ENCODE measurements at regions not wholly inside any gene's neighbourhood (a gene's known extent, or its start where the extent isn't known, plus 50 kb on each side); places are given as distances from the start of the nearest gene placed in this dataset.

GRCh38 chr4:155114790-155115189 is 93.6 kb upstream of the NPY2R start:
- Histone ChIP-seq H3K4me3 (no peak overlapping the region), H3K4me1 (no peaks in the 10 kb centered on the region), H3K9me3 (peaks cover 0 to 13% (median 0%) of the 10 kb centered on the region in 11 donors), H3K27ac (no peak overlapping the region), H3K36me3 (no peaks in the 10 kb centered on the region), H3K27me3 (no peaks in the 10 kb centered on the region)
- TF ChIP-seq CTCF (IDR thresholded peaks at IDR 0.05) = no peak
- intact Hi-C loops (cut with DNase I) = no loop called here
- DNase-seq = no peak
- ATAC-seq = no peak

GRCh38 chr4:155119006-155119405 is 89.4 kb upstream of the NPY2R start:
- DNase-seq = no peak
- Histone ChIP-seq H3K36me3 (no peaks in the 10 kb centered on the region), H3K9me3 (peaks cover 0 to 13% (median 0%) of the 10 kb centered on the region in 11 donors), H3K27ac (no peak overlapping the region), H3K27me3 (no peaks in the 10 kb centered on the region), H3K4me3 (no peak overlapping the region), H3K4me1 (no peaks in the 10 kb centered on the region)
- intact Hi-C loops (cut with DNase I) = no loop called here
- no peak for ATAC-seq
- TF ChIP-seq CTCF (IDR thresholded peaks at IDR 0.05) = no peak

GRCh38 chr4:155120536-155120935 is 87.9 kb upstream of the NPY2R start:
- DNase-seq = no peak
- TF ChIP-seq CTCF (IDR thresholded peaks at IDR 0.05) = no peak
- ATAC-seq = no peak
- intact Hi-C loops (cut with DNase I) = no loop called here
- Histone ChIP-seq H3K4me3 (no peak overlapping the region), H3K27me3 (no peaks in the 10 kb centered on the region), H3K4me1 (no peaks in the 10 kb centered on the region), H3K36me3 (no peaks in the 10 kb centered on the region), H3K9me3 (peaks cover 0 to 13% (median 0%) of the 10 kb centered on the region in 11 donors), H3K27ac (no peak overlapping the region)
- 35 to 57% methylated on average over 1 of the region's 1 CpG for WGBS, 2 donors

GRCh38 chr4:155122382-155122781 is 86.1 kb upstream of the NPY2R start:
- Histone ChIP-seq H3K27ac (no peak overlapping the region), H3K9me3 (peaks cover 0 to 13% (median 0%) of the 10 kb centered on the region in 11 donors), H3K27me3 (no peaks in the 10 kb centered on the region), H3K4me1 (no peaks in the 10 kb centered on the region), H3K4me3 (no peak overlapping the region), H3K36me3 (no peaks in the 10 kb centered on the region)
- ATAC-seq (no peak), DNase-seq (no peak)
- 79% methylated on average over 5 of the region's 5 CpGs for WGBS, 2 donors
- TF ChIP-seq CTCF (IDR thresholded peaks at IDR 0.05) = no peak
- intact Hi-C loops (cut with DNase I) = no loop called here

GRCh38 chr4:155134136-155134535 is 74.3 kb upstream of the NPY2R start:
- ATAC-seq = no peak
- TF ChIP-seq CTCF (IDR thresholded peaks at IDR 0.05) = no peak
- intact Hi-C loops (cut with DNase I) = no loop called here
- no peaks in the 10 kb centered on the region for H3K4me1 ChIP-seq
- H3K27ac ChIP-seq = no peak overlapping the region
- no peak overlapping the region for H3K4me3 ChIP-seq
- no peaks in the 10 kb centered on the region for H3K27me3 ChIP-seq
- H3K36me3 ChIP-seq = no peaks in the 10 kb centered on the region
- peaks cover 0 to 17% (median 0%) of the 10 kb centered on the region in 11 donors for H3K9me3 ChIP-seq
- no peak for DNase-seq
